T-helper 22 cell (primary cell): ENCODE measurements at regions not wholly inside any gene's neighbourhood (a gene's known extent, or its start where the extent isn't known, plus 50 kb on each side); places are given as distances from the start of the nearest gene placed in this dataset.

Experiments
- DNase-seq: peaks from one replicate; pipeline ENCODE4 v3.0.0-alpha.2; 2020; ENCODE audit warnings: low read depth

DNA sequence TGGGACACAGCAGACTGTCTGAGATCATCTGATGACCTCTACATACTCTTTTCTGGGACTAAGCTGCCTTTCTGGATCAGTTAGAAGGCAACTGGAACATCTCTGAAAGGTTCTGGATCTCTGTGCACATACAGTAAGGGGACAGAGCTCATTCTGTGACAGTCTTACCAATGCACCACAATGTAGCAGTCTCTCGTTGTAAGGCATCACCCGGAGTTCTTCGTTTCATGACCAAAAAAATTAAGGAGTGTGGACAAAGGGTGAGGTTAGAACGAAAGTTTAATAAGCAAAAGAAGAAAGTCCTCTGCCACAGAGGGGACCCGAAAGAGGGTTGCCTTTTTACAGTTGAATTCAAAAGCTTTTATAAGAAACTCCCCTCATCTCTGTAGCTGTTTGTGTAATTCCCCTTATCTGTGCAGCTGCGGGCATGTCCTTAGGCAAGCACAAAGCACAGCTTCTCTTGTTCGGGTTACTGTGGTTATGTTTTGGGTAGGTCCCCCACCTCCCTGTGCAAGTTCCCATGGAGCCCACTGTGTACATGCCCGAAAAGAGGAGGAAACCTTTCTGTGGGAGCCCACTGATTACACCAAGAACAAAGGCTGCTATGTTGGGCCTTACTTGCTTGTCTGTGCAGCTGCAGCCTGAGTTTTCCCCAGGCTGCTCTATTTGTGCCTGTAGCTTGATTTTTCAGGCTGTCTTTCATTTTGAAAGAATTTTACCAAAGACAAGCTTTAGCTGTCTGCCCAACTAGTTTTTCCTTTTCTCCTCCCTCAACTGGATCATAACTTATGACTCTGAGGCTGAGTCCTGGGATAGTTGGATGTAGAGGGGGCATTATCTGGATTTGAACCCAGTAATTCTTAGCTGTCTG, 53.1 kb upstream of the CACNA1E start:
- DNase-seq: no peak
